Prostate gland (tissue), 2 donors: ENCODE measurements at regions not wholly inside any gene's neighbourhood (a gene's known extent, or its start where the extent isn't known, plus 50 kb on each side); places are given as distances from the start of the nearest gene placed in this dataset.

Source experiments
- DNase-seq: peaks from one replicate; pipeline ENCODE4 v3.0.0-alpha.2; 2019; ENCODE audit warnings: low spot score
- H3K27ac ChIP-seq, 2 donors: fragments of 200-600 bp; sonication (generic); 2 replicates each; pipeline ENCODE4 v1.5.1; 2017 to 2019
- H3K27me3 ChIP-seq: fragments of 200-600 bp; sonication (generic); replicated peaks from 2 replicates; pipeline ENCODE4 v1.5.1; 2019; ENCODE audit not compliant: insufficient read depth
- H3K36me3 ChIP-seq, 2 donors: fragments of 200-600 bp; sonication (generic); 1 replicate in 1 of 2; 2 replicates in 1 of 2; pipeline versions ENCODE4 v1.5.1 to v1.8.1; 2017 to 2019
- H3K4me1 ChIP-seq: fragments of 200-600 bp; sonication (generic); replicated peaks from 2 replicates; pipeline ENCODE4 v1.5.1; 2019
- H3K4me3 ChIP-seq, 2 donors: fragments of 200-600 bp; sonication (generic); 2 replicates each; pipeline ENCODE4 v1.5.1; 2017 to 2019
- H3K9me3 ChIP-seq: fragments of 200-600 bp; sonication (generic); 2 replicates; pipeline ENCODE4 v1.5.1; 2017
- CTCF ChIP-seq, 4 experiments: fragments of 200-600 bp in 2 of 4; fragments of 450-650 bp in 2 of 4; sonication (generic) in 2 of 4; IDR thresholded peaks; 1 replicate in 3 of 4; 2 replicates in 1 of 4; pipeline ENCODE4 v1.5.1; 2016 to 2019; ENCODE audit warnings: antibody characterized with exemption in 4 of 4, mild to moderate bottlenecking in 2 of 4, moderate library complexity in 2 of 4
- POLR2A ChIP-seq: fragments of 450-650 bp; IDR thresholded peaks from one replicate; pipeline ENCODE4 v1.6.1; 2016; ENCODE audit warnings: antibody characterized with exemption, mild to moderate bottlenecking
- POLR2AphosphoS5 ChIP-seq: sonication (generic); formaldehyde crosslinking; IDR thresholded peaks from one replicate; pipeline ENCODE4 v1.6.1; 2017; ENCODE audit warnings: antibody characterized with exemption
- WGBS: methylation state at CpG from one replicate; pipeline ENCODE4 v1.1.5; 2018; 5-methylcytosine and 5-hydroxymethylcytosine counted together
- intact Hi-C: fragments of 100-400 bp; cut with DNase I; formaldehyde crosslinking; loops from one replicate; pipeline ENCODE4 v1.14.2; 2022

DNA sequence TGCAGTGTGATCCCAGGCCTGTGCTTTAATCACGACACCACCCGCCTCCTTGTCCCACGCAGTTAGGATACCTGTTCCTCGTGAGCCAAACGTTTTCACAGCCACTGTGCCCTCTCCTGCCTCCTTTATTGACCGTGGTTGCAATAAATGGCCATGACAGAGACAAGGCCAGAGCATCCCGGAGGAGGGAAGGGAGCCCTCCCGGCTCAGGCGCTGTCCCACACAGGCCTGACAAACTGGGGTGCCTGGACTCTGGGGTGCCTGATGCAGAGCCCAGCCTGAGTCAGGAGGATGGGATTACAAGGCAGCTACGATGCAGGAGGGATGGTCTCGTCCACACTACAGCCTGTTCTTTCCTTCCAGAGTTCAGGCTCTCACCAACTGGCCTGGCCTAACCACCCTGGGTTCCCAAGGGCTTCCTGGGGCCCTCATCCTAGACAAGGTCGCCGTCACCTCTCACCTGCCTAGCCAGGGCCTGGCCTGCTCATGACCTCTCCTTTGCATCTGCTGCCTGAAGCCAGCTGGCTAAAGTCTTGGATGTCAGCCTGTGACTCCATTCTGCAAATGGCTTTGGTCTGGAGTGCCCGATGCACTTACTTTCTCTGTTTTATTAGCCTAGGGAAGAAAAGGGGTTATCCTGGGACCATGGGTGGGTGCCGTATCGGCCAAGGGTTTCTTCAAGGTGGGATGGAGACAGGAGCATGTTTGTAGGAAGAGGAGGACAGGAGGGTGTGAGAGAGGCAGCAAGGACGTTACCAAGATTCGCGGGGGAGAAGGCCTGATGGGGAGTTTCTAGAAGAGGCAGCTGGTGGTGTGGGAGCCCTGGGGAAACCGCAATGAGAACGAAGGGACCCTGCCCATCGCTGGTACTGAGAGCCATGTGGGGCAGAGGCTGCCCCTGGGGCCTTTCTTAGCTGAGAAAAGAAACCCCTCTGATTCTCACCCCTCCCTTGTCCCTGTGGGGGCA lies 234.3 kb upstream of the TNRC6C start:
- no peak for TF ChIP-seq CTCF (IDR thresholded peaks at IDR 0.05)
- TF ChIP-seq POLR2AphosphoS5, result no peak
- TF ChIP-seq POLR2A, result no peak
- intact Hi-C loops, result no loop called here
- DNase-seq, result no peak
- H3K27me3 ChIP-seq, result no peaks in the 10 kb centered on the region
- 85% methylated on average over 22 of the region's 22 CpGs for WGBS
- no peak overlapping the region for H3K4me3 ChIP-seq
- H3K27ac ChIP-seq, result no peak overlapping the region
- H3K4me1 ChIP-seq, result no peaks in the 10 kb centered on the region
- H3K9me3 ChIP-seq, result no peaks in the 10 kb centered on the region
- no peaks in the 10 kb centered on the region for H3K36me3 ChIP-seq

GRCh38 chr17:77724876-77725615 lies 233.5 kb upstream of the TNRC6C start:
- no peaks in the 10 kb centered on the region for H3K9me3 ChIP-seq
- TF ChIP-seq POLR2AphosphoS5 (no peak), POLR2A (no peak), CTCF (IDR thresholded peaks at IDR 0.05) (no peak)
- intact Hi-C loops, result no loop called here
- 71% methylated on average over 27 of the region's 28 CpGs for WGBS
- H3K4me1 ChIP-seq, result no peaks in the 10 kb centered on the region
- H3K27me3 ChIP-seq, result no peaks in the 10 kb centered on the region
- no peak for DNase-seq
- no peaks in the 10 kb centered on the region for H3K36me3 ChIP-seq
- no peak overlapping the region for H3K27ac ChIP-seq
- H3K4me3 ChIP-seq, result no peak overlapping the region

DNA sequence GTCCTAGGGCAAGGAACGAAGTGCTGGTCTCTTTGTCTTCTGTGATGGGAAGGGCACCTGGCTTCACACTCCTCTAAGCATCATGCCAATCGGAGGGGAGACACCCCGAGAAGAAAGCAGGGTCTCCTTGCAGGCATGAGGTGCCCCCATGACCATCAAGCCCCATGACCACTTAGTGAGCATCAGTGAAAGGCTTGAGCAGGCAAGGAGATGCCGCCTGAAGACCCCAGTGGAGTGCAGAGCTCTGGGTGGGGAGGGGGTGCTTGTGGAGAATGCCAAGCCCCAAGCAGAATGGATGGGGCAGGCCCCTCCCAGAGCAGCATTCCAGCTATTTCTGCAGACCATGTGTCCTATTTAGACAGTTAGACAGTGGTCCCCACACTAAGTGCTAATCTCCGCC lies 232.7 kb upstream of the TNRC6C start:
- intact Hi-C loops, result no loop called here
- 93% methylated on average over 5 of the region's 5 CpGs for WGBS
- Histone ChIP-seq H3K9me3 (no peaks in the 10 kb centered on the region), H3K27me3 (no peaks in the 10 kb centered on the region), H3K27ac (no peak overlapping the region), H3K36me3 (no peaks in the 10 kb centered on the region), H3K4me1 (no peaks in the 10 kb centered on the region), H3K4me3 (no peak overlapping the region)
- no peak for DNase-seq
- TF ChIP-seq POLR2A, result no peak
- TF ChIP-seq CTCF (IDR thresholded peaks at IDR 0.05), result no peak
- no peak for TF ChIP-seq POLR2AphosphoS5

DNA sequence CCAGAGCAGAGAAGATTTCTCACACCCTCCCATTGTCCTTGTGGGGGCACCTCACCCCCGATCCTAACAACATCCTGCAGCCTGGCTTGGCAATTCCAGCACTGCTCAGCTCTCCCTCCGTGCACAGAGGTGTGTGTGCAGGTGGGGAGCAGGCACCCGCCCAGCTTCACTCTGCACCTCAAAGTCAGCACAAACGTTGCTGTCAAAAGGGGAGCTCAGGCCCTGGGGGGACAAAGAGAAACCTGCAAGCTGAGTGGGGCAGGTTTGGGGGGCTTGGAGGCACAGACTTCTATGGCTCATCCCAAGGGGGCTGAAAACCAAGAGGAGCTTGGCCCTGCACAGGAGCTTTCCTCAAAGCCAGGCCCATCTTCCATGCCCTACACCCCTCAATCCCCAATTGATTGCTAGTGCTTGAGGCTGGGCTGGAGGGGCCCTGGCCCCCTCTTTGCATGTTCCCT lies 231.9 kb upstream of the TNRC6C start:
- Histone ChIP-seq H3K27ac (no peak overlapping the region), H3K4me1 (no peaks in the 10 kb centered on the region), H3K4me3 (no peak overlapping the region), H3K9me3 (no peaks in the 10 kb centered on the region), H3K36me3 (no peaks in the 10 kb centered on the region), H3K27me3 (no peaks in the 10 kb centered on the region)
- DNase-seq, result no peak
- 77% methylated on average over 4 of the region's 4 CpGs for WGBS
- no peak for TF ChIP-seq POLR2A
- intact Hi-C loops, result no loop called here

GRCh38 chr17:77727037-77727615 lies 231.4 kb upstream of the TNRC6C start:
- H3K36me3 ChIP-seq, result no peaks in the 10 kb centered on the region
- no peak overlapping the region for H3K4me3 ChIP-seq
- no peak for DNase-seq
- no peaks in the 10 kb centered on the region for H3K4me1 ChIP-seq
- intact Hi-C loops, result no loop called here
- no peaks in the 10 kb centered on the region for H3K27me3 ChIP-seq
- TF ChIP-seq POLR2AphosphoS5, result no peak
- no peak for TF ChIP-seq POLR2A
- no peak for TF ChIP-seq CTCF (IDR thresholded peaks at IDR 0.05)
- 89% methylated on average over 17 of the region's 17 CpGs for WGBS
- no peaks in the 10 kb centered on the region for H3K9me3 ChIP-seq
- peak overlapping the region in 1 of 2 donors; percentile 53 for H3K27ac ChIP-seq
